GM19468 (cell line): ENCODE measurements at regions not wholly inside any gene's neighbourhood (a gene's known extent, or its start where the extent isn't known, plus 50 kb on each side); places are given as distances from the start of the nearest gene placed in this dataset.

Experiments
- ATAC-seq: cut with Tn5 transposase; IDR thresholded peaks from one replicate; pipeline ENCODE4 v1.9.1; 2021; ENCODE audit warnings: mild to moderate bottlenecking, moderate library complexity, moderate number of reproducible peaks; ENCODE audit not compliant: unreplicated experiment; ENCODE audit errors: extremely low read depth

GRCh38 chr3:106113747-106114146, 244.9 kb upstream of the CBLB start:
- no peak for ATAC-seq

GRCh38 chr3:106114220-106114619, 245.4 kb upstream of the CBLB start:
- ATAC-seq = no peak

DNA sequence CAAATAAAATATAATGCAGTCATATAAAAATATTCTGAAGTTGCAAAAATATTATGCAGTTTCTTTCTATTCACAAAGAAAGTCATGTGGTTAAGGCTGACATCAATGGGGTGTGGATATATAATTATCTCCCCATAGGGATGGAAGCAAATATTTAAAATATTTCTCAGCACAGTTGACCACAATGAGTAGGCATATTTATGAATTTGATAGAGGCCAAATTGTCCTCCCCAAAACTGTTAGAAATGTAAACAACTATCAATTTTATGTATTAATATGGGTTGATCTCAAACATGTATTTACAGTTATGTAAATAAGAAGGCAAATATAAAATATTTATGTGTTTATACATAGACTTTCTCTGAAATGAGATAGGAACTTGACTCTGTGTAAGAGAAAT, 246.0 kb upstream of the CBLB start:
- no peak for ATAC-seq

DNA sequence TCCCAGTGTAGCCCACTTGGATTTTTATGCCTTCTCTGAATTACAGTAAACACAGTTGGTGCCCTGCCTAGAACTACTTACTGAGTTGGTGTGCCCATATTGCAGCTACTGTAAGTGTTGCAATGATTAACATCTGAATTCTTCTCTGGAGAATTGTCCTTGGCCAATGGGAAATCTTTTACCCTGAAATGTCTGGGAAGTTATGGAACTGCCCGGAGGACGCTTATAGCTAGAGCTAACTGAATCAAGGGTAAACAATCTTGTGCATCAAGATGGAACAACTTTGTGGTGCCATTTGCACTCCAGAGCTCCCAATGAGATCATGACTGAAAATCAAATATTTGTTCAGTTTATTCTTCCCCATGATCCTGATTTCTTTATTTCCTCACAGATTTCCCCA, 246.7 kb upstream of the CBLB start:
- ATAC-seq = no peak

GRCh38 chr3:106116733-106117489, 248.1 kb upstream of the CBLB start:
- no peak for ATAC-seq

DNA sequence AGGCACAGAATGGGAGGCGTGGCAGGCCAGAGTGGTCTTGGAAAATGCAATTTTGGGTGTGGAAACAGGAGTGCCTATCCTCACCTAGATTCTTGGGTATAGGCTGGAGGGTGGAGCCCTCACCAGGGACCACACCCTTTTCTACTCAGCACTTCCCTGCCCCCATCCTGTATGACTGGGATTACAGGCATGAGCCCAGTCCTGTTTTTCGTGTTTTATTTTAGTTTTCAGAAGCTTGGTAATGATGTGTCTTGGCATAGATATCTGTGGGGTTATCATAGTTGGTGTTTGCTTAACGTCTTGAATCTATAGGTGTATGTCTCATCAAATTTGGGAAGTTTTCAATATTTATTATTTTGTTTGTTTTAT, 248.7 kb upstream of the CBLB start:
- ATAC-seq = no peak

DNA sequence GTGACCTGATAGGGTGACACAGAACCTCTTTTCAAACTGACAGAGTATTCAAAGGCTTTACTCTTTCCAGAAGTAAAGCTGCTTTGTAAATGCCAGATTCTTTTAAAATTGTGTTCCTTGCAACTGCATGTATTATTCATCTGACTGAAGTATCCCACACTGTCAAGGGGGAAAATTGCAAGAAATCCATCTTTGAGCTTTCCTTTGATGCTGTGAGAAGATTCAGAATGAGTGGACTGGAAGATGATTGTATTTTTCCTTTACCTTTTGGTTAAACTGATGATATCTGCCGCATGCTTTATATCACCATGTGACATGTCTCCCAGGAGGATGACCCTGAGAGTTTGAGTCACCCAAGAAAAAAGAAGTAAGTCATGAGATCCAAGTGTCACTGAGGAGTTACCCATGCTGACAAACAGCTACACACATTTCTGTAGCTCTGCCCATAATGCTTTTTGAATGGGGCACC, 250.8 kb upstream of the CBLB start:
- no peak for ATAC-seq

DNA sequence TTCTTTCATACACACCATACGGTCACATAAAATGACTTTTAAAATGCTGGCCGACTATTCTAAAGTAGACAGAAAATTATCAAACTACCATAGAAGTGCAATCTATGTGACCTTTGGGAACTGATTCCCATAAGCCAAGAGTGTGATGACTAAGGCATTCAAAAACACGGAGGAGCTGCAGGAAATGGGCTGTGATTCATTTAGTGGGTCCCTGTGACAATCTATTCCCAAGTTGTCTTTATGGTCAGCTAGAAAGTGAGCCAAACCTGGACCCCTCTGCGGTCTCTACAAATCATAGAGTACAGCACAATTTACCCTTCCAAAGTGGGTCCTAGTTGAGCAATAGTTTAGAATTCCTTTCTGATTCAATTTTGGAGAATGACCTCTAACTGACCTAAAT, 251.5 kb upstream of the CBLB start:
- ATAC-seq = no peak

DNA sequence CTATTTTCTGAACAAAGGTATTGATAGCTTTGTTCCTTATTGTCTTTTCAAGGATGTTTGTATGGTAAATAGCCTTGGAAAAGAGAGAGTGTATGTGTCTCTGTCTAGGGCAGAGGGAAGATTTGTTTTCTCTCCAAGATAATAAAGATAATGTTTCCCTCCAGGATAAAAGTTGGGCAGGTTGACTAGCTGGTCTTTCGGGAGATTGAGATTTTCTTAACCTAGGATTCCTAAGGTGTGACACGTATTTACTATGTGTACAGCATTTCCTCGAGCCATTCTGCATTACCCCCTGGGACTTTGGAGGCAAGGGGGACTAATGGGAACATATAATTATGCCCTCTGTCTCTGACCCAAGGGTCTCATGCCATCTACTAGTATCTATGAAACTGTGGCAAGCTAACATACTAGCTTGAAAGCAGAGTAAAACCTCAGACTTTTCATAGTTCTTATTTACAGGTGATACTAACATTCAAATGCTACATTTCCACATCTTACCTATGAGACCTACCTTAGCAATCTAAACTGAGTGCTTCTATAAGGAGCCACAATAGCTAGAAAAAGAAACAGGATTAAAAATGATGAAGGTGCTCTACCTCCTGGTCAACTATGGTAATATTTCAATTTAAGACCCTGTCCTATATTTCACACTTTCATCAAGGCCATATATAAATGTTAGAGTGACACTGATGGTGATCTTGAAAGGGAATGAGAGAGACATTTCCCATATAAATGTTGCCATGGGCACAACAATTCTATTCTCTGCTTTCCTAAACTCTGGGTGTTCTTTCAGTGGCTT, 252.9 kb upstream of the CBLB start:
- ATAC-seq = no peak

GRCh38 chr3:106124818-106125217, 256.0 kb upstream of the CBLB start:
- ATAC-seq = no peak

DNA sequence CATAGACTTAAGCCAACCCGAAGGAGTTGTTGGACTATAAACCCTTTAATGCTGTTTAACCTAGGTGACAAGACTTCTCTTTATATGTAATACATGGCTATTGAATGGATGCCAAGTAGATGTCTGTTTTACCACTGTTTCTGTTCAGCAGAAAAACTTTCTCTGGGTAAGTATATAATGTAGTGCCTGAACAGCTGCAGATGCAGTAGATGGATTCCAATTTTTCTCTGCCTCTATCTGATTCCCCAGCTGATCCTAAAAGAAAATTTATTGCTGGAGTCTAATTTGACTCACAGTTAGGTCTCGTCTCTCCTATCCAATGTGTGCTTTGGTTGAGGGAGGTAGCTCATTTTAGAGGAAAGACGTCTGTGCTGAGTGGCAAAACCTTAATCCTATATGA, 256.5 kb upstream of the CBLB start:
- ATAC-seq = no peak

DNA sequence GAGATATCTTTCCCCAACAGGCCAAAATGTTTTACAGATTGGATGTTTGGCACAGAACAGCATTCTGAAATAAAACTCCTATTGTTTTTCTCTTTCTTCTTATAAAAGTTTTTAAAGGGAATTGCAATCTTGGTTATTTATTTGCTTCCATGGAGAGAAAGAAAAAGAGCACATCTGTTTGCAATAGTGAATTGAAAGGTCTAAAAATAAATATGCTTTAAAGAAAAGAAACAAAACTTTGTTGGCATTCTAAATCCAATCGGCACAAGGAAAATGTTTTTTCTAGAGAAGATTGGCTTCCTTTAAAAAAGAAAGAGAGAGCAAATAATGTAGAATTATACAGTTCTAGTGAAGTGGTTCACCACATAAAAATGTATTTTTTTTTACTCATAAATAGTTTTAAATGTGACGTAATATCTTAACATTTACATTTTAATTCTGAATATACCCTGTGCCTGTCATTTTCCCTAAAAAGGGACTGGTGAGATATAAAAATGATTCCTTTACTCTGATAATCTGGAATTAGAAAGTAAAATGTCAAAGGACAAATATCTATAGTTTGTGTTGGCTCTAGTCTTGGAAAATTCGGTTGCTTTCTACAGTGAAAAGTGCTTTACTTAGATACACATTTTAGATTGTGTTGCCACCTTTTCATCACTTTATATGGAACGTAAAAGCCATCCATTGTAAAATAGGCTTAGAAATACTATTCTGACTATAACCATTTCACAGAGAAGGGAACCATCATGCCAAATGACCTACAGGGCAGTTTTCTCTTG, 257.4 kb upstream of the CBLB start:
- ATAC-seq = no peak

DNA sequence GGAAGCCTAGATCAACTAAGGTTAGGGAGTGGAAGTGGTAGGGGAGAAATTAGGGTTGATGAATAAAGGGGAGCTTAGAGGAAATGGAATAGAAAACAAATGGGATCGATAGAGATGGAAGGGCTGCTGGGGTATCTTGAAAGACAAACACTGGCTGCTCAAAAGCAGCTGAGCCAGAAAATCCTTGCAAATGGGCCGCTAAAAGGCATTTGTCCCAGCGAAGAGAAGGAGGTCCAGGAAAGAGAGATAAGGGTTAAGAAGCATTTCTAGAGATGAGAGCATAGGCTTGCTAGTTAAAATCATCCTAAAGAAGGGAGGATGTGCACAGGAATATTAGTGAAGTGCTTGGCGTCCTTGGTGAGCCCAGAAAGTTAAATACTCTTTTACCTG, 258.0 kb upstream of the CBLB start:
- no peak for ATAC-seq

- ATAC-seq = no peak
These were observed 261.1 kb upstream of the CBLB start for GRCh38 chr3:106129939-106130338.

GRCh38 chr3:106130384-106131198, 261.8 kb upstream of the CBLB start:
- ATAC-seq = no peak

DNA sequence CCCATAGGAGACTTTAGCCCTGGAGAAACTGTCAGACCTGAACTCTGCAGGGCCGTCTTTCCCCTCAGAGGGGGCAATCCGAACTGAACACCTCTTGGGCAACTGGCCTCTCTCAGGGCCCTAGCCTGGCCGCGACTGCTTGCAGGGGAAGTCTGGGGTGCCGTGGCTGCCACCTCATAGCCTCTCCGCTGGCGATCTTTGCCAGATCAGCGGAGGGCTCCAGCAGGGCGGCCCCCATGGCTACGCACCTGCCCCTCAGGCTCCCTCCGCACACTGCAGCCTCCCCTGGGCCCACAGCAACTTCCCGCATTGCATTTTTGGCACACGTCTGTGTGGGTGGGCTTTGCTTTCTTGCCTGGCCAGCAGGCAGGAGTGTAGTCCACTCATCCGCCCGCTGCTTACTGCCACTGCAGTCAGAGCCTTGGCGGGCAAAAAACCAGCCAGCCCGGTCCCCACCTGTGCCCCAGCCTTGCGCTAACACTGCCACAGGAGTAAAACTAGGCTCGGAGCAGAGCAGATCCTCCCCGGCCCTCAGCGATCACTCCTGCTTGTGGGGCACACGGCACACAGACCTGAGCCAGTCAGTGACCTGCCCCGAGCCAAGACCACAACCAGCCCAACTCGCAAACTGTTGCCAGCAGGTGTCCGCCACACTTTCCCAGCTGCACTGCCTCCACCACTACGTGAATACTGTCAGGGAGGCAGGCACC, 266.8 kb upstream of the CBLB start:
- no peak for ATAC-seq

DNA sequence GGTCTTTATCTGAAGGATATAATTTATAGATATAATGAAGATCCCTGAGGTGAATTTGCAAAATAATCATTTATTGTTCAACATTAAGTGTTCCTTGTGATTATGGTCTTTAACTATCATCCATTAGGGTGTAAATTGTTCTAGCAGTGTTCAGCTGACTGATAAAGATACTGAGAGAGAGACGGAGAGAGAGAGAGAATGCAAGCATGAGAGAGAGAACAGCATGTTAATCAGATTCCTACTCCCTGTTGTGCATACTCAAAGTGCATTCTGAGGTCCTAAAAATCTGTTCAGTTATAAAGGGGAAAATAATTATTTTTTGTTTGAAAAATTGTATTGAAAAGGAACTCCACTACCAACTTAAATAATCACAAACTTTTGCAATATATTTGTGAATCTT, 271.0 kb upstream of the CBLB start:
- no peak for ATAC-seq

GRCh38 chr3:106140431-106140830, 271.6 kb upstream of the CBLB start:
- no peak for ATAC-seq

- no peak for ATAC-seq
These were observed 275.2 kb upstream of the CBLB start for GRCh38 chr3:106144030-106144429.
